RWPE2 (cell line): ENCODE measurements at regions not wholly inside any gene's neighbourhood (a gene's known extent, or its start where the extent isn't known, plus 50 kb on each side); places are given as distances from the start of the nearest gene placed in this dataset.

Experiments
- ATAC-seq: fragments of 200-7000 bp; cut with Tn5 transposase; 3 replicates; pipeline ENCODE4 v1.9.1; 2021; ENCODE audit warnings: low read depth
- DNase-seq: peaks from one replicate; pipeline ENCODE4 v3.0.0-alpha.2; 2020; ENCODE audit warnings: low spot score
- H3K27ac ChIP-seq: fragments of 450-650 bp; 2 replicates; pipeline ENCODE4 v1.5.1; 2017; ENCODE audit warnings: mild to moderate bottlenecking; ENCODE audit not compliant: poor library complexity, severe bottlenecking
- H3K27me3 ChIP-seq: fragments of 250-450 bp; sonication (Bioruptor Pico); 2 replicates; pipeline ENCODE4 v1.5.1; 2021; ENCODE audit warnings: mild to moderate bottlenecking, moderate library complexity; ENCODE audit not compliant: insufficient read depth, poor library complexity, severe bottlenecking
- H3K36me3 ChIP-seq: fragments of 250-450 bp; sonication (Bioruptor Pico); 2 replicates; pipeline ENCODE4 v1.5.1; 2020; ENCODE audit warnings: low read depth, mild to moderate bottlenecking, moderate library complexity
- H3K4me1 ChIP-seq: fragments of 250-450 bp; sonication (Bioruptor Pico); 2 replicates; pipeline ENCODE4 v1.5.1; 2021; ENCODE audit warnings: mild to moderate bottlenecking, moderate library complexity; ENCODE audit not compliant: insufficient read depth, poor library complexity, severe bottlenecking
- H3K4me3 ChIP-seq: fragments of 250-450 bp; sonication (Bioruptor Pico); 2 replicates; pipeline ENCODE4 v1.5.1; 2021; ENCODE audit warnings: mild to moderate bottlenecking, moderate library complexity; ENCODE audit not compliant: severe bottlenecking
- H3K9me3 ChIP-seq: fragments of 250-450 bp; sonication (Bioruptor Pico); 2 replicates; pipeline ENCODE4 v1.5.1; 2021; ENCODE audit warnings: mild to moderate bottlenecking, moderate library complexity; ENCODE audit not compliant: severe bottlenecking
- CTCF ChIP-seq: fragments of 450-650 bp; IDR thresholded peaks from one replicate; pipeline ENCODE4 v1.5.1; 2017; ENCODE audit warnings: mild to moderate bottlenecking, moderate library complexity; ENCODE audit not compliant: poor library complexity, severe bottlenecking

GRCh38 chr20:12914804-12915203, 94.0 kb upstream of the SPTLC3 start:
- ATAC-seq (no peak), DNase-seq (no peak)
- no peaks in the 10 kb centered on the region for H3K4me1 ChIP-seq
- TF ChIP-seq CTCF: no peak
- no peaks in the 10 kb centered on the region for H3K9me3 ChIP-seq
- no peak overlapping the region for H3K27ac ChIP-seq
- no peaks in the 10 kb centered on the region for H3K27me3 ChIP-seq
- H3K4me3 ChIP-seq: no peak overlapping the region
- H3K36me3 ChIP-seq: no peaks in the 10 kb centered on the region

- DNase-seq: no peak
- no peaks in the 10 kb centered on the region for H3K9me3 ChIP-seq
- H3K4me1 ChIP-seq: no peaks in the 10 kb centered on the region
- no peaks in the 10 kb centered on the region for H3K27me3 ChIP-seq
- peak; percentile 69; the same call in 2 of the 3 replicates for ATAC-seq
- no peaks in the 10 kb centered on the region for H3K36me3 ChIP-seq
- no peak overlapping the region for H3K4me3 ChIP-seq
- no peak overlapping the region for H3K27ac ChIP-seq
- TF ChIP-seq CTCF: no peak
Measured at GRCh38 chr20:12916699-12917098, 92.1 kb upstream of the SPTLC3 start.

- Histone ChIP-seq H3K9me3 (no peaks in the 10 kb centered on the region), H3K4me1 (peaks cover 13% of the 10 kb centered on the region), H3K27ac (no peak overlapping the region), H3K36me3 (no peaks in the 10 kb centered on the region), H3K4me3 (no peak overlapping the region), H3K27me3 (no peaks in the 10 kb centered on the region)
- no peak for TF ChIP-seq CTCF
- no peak for ATAC-seq
- no peak for DNase-seq
Measured at GRCh38 chr20:12924126-12924525, 84.6 kb upstream of the SPTLC3 start.

- Histone ChIP-seq H3K4me3 (no peak overlapping the region), H3K36me3 (no peaks in the 10 kb centered on the region), H3K27me3 (no peaks in the 10 kb centered on the region), H3K9me3 (no peaks in the 10 kb centered on the region), H3K27ac (no peak overlapping the region), H3K4me1 (peaks cover 24% of the 10 kb centered on the region)
- DNase-seq: no peak
- peak; percentile 61 for ATAC-seq
- TF ChIP-seq CTCF: peak; percentile 98
Measured at GRCh38 chr20:12925210-12925755, 83.5 kb upstream of the SPTLC3 start.
